ENCODE measurements at regions not wholly inside any gene's neighbourhood (a gene's known extent, or its start where the extent isn't known, plus 50 kb on each side); places are given as distances from the start of the nearest gene placed in this dataset.

DNA sequence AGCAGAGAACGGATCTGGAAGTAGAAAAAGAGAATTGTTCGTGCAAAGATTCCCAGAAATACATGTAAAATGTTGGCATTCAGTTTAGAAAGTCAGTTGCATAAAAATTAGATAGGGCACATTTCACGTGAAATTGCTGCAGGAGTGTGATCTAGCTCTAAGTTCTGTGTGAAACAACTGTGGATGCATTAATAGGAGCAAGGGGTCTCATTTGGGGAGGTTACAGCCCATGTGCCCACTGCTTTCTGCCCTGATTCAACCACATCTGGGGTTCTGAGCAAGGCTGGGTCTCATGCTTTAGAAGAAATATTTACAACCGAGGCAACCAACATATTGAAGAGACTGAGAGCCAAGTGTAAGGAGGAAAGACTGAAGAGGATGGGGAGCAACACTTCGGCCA lies 639.0 kb downstream of the BCOR start:
- DNase-seq (ENCODE audit: low read depth in 1 of 2, low spot score in 1 of 2), result no peak

DNA sequence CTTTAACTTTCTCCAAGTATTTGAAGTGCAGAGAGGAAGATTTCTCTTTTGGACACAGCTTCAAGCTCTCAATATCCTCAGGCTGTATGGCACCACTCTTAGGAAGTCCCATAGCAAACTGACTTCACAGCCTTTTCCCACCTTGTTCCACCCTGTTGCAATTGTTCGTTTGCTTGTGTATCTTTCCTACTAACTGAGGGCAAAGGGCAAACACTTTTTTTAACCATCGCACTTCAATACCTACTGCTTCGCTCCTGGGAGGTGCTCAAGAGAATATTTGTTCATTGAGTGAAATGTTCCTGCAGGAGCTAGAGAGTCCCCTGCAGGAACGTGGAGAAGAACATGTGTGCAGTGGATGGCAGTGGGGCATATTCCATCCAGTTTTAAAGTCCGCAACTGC lies 638.6 kb downstream of the BCOR start:
- no peak for DNase-seq (ENCODE audit: low read depth in 1 of 2, low spot score in 1 of 2)

DNA sequence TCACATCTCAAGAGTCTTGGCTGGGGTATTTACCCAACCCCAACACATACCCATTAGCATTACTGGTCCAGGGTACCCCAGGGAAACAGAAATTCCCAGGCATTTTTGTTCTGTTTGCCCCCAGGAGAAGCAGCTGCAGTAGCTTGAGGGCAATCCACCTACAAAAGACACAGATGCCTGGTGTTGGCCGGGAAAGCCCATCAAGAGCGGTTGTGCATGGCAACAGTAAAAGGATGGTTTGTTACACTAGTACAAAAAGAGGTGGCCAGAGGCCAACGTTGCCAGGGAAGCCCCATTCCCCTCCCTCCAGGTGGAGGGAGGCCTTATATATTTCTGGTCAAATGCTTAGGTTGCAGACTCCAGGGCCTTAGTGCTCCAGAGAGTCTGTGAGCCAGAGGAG lies 637.8 kb downstream of the BCOR start:
- DNase-seq (ENCODE audit: low read depth in 1 of 2, low spot score in 1 of 2), result no peak

DNA sequence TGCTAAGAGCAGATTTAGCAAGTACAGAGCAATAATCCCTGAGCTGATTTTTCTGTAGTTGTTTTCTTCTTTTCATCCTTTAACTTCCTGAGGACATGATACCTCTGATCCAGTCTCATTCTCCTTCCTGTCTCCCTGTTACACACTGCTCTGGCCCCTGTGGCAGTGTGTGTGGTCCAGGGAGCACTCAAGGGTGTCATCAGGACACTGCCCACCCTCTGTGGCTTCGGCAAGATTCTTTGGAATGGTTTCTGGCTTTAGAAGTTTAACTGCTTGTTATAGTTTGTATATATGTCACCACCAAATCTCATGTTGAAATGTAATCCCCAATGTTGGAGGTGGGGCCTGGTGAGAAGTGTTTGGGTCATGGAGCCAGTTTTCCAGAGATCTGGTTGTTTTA lies 637.3 kb downstream of the BCOR start:
- no peak for DNase-seq (ENCODE audit: low read depth in 1 of 2, low spot score in 1 of 2)

DNA sequence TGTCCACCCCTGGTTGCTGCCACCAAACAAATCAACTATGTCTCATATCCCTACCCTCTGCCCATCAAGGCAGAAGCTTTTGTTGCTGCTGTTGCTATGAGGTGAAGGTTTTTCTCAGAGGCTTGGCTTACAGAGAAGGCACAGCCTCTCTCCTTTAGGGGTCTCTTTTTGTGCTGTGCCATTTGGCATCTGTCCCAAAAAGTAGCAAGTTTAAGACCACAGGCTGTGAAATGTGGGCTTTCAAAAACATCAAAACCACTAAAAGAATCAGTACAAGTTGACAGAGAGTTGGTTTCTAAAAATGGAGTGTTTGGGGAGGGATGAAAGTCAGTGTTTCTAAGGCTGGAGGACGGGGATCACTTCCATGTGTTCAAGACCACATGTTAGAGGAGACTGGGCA lies 634.9 kb downstream of the BCOR start:
- DNase-seq (ENCODE audit: low read depth in 1 of 2, low spot score in 1 of 2), result no peak

DNA sequence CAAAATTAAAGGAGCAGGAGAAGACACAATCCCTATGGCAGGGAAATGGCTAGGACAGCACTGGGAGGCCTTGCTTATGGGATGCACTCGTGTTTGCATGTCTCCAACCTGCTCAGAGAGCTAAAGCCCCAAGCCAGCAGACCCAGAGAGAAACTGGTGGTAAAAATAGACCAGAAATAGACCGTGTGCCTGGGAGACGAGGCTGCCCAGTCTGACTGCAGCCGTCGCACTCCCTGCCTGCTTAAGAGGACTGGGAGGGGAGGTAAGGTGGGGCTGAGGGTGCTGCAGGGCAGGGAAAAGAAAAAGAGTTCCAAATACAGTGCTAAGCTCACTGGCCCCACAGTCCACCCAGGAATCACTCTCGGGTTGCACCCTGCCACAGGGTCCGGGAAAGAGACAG lies 633.5 kb downstream of the BCOR start:
- DNase-seq (ENCODE audit: low read depth in 1 of 2, low spot score in 1 of 2), result no peak

DNA sequence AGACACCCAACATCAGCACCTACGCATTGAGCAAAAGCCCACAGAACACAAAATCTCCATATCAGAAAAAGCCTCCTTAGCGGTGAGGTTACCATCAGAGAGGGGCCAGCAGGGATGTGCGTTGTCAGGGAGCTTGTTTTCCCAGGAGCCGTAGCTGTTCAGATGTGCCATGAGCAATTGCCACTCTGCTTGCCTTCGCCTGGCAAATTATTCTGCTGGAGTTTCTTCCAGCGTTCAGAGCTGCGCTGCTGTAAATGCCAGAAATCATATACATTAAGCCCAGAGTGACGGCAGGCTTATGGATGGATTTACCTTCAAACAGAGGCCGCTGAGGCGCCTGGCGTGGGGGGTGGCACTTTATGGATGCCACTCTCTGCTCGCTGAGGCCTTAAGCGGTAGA lies 632.3 kb downstream of the BCOR start:
- DNase-seq (ENCODE audit: low read depth in 1 of 2, low spot score in 1 of 2), result no peak

DNA sequence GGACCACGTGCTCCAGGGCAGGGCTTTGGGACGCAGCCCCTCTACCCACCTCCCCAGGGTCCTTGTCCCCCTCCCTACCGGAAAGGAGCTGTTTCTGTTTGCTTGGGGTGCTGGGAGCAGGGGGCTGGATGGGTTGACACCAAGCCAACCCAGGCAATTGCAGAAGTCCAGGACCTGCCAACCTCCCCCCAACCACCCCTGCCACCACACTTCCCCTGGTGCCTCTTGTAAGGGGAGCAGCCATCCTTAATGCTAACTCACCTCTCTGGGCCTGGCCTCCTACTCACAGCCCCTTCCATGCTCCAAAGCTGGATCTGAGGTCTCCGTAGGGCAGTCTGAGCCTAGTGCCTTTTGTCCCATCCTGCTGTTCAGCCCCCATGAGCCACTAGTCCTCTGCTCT lies 631.9 kb downstream of the BCOR start:
- DNase-seq (ENCODE audit: low read depth in 1 of 2, low spot score in 1 of 2), result no peak

DNA sequence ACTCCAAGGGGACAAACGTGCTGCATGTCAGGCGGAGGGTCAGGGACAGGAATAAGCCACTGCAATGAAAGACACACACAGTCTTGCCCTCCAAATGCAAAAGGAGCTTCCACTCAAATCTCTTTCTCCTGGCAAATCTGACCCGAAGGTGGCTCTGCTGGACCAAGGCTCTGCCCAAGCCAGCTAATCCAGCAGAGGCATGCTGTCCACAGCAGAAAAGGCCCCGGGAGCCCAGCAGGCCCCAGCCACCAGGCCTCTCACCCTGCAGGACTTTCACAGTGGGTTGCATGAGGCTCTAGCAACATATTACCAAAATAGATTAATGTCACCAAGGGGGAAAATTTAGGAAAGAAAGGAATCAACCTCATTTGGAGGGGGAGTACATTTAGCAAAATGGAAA lies 628.6 kb downstream of the BCOR start:
- no peak for DNase-seq (ENCODE audit: low read depth in 1 of 2, low spot score in 1 of 2)

DNA sequence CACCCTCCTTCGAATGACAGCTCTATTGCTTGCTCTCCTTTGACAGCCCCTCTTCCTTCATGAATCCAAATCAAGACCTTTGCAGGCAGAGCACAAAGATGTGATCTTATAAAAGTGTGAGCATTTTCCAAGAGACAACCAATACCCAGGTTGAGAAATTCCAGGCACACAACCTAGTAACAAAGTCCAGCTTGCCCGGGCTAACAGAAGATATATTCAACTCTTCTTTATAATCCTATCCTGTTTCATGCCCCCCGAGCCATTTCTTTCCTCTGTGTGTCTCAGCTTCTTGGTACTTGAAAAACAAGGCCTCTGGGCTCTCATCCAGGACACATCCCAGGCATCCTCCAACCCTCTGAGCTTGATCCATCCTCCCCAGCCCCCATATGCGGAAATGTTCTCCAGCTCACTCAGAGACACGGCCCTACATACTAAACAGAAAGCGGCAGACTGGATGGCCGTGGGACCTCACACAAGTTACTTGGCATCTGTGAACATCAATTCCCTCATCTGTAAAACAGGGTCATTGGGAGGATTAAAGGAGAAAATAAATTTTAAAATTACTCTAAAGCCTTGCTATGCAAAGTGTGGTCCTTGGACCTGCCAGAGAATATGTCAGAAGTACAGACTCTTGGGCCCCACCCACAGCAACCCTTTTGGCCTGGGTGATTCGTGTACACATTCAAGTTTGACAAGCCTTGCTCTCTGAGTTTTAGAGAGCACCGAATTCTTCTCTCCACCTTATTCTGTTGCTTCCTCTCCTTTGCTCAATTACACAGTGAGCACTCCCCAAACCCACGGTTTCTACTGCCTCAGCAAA lies 627.0 kb downstream of the BCOR start:
- DNase-seq (ENCODE audit: low read depth in 1 of 2, low spot score in 1 of 2), result no peak

DNA sequence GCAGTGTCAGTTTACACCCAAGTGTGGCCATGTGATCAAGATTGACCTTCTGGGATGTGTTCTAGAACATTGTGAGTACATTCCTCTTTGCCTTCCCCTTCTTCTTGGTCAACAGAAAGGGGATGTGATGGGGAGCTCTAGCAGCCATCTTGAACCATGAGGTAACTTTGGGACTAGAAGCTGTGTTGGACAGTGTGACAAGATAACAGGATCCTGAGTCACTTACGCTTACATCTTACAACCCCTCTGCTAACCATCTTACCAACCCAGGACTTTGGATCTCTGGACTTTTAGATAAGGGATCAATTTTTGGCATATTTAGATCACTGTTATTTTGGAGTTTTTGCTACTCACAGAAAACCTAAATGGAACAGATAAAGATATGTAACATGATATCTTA lies 625.6 kb downstream of the BCOR start:
- no peak for DNase-seq (ENCODE audit: low read depth in 1 of 2, low spot score in 1 of 2)

DNA sequence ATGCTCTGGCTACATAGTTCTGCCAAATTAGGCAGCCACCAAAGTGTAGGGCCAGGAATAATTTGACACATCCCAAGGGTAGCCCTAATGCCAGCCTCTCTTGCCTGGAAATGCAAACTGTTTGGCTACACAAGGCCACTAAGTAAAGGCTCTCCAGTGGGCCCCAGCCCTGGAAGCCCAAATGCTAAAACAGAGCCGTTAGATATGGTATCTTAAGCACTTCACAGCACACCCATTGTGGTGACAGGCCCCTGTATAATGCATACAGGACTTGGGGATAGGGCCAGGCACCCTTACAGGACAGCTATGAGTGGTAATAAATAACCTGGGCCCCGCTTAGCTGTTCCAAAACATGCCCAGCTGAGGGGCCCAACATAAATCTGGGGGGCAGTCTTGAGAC lies 623.9 kb downstream of the BCOR start:
- no peak for DNase-seq (ENCODE audit: low read depth in 1 of 2, low spot score in 1 of 2)

DNA sequence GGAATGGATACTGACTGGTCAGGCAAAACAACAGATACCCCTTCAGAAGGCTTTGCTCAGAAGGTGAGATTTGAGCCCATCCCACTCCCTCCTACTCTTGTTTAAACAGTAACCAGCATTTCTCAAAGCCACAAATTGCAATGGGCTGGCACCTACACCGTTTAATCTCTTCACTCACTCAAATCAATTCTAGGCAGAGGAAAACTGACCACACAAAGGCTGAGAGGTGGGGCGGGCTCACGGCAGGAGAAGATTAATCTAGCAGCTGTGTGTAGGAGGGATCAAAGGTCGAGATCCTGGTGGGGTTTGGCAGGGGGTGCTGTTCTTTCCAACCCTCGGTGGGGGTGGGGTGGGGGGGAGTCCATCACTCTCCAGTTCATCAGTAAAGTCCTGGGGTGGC lies 622.4 kb downstream of the BCOR start:
- no peak for DNase-seq (ENCODE audit: low read depth in 1 of 2, low spot score in 1 of 2)

DNA sequence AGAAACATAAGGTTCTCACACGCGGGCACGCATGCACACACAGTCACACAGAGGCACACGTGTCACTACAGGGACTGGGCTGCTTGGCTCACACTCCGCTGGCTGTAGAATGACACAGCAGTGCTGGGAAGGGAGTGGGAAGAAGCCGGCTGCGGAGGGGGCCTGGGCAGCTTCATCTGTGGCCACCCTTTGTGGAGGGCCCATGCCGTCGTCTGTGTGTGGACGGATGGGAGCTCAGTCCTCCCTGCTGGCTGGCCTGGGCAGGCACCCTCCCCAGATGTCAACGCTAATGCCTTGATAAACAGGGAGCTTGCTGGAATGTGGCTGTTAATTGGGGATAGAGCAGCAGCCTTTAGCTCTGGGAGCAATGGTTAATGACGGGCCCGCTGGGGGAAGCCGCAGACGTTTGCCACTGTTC lies 621.1 kb downstream of the BCOR start:
- no peak for DNase-seq (ENCODE audit: low read depth in 1 of 2, low spot score in 1 of 2)

DNA sequence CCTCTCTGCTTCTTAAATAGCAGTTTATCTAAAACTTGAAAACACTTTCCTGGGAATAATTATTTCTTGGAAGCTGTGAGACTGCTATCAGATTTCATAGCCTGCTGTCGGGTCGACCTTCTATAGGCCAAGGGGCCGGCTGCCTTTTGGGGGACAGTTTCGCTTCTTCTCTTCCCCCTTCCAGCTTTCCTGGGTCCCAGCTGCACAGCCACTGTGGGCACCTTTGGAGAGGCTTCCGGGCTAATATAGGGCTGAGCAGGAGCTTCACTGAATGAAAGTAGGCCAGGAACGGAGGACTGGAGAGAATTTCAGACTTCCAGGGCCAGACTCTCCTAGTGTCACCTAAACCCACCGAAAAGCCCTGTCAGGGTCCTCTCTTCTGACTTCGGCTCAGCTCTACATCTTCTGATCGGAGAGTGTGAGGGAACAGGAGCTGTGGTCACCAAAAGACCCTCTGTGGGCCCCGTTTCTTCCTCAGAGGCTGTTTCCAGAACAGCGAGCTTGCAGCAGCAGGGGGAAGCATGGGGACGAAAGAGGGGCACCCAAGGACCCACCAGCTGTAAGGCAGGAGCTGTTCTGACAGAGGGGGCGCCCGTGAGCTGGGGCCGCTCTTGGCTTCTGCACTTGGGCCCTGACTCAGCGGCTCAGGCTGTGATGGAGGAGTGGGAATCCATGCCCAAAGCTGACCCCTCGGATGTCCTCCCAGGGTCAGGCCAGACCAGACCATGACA lies 620.6 kb downstream of the BCOR start:
- DNase-seq (ENCODE audit: low read depth in 1 of 2, low spot score in 1 of 2), result no peak

DNA sequence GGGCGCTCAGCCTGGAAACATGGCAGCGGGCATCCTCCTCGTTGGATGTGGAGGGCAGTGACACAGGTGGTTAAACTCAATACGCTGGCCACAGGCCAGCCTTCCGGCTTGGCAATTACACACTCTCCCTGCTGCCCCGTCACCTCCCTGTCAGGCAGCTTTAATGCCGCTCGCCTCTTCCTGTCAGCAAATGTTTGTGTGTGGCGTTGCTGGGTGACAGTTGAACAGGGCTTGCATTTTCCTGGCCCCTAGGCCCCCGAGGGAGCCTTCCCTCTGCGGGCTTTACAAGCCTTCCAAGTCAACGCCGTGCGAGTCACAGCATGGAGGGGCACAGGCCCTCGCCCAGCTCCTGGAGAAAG lies 620.0 kb downstream of the BCOR start:
- DNase-seq (ENCODE audit: low read depth in 1 of 2, low spot score in 1 of 2), result no peak

DNA sequence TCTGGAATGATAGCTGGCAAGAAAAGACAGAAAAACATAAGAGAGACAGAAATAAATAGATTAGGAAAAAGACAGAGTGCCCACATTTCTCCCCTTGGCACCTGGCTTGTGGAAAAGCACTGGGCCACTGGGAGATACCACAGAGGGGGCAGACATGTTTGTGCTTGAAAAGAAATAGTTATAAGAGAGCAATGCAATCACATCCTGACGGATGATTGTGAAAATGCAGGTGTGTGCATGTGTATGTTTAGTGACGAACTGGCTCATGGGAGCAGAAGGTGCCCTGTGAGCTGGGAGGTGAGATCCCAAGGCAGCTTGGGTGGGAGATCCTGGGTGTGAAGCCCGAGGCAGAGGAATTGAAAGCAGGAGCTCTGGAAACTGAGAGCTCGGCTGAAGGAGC lies 617.9 kb downstream of the BCOR start:
- no peak for DNase-seq (ENCODE audit: low read depth in 1 of 2, low spot score in 1 of 2)

DNA sequence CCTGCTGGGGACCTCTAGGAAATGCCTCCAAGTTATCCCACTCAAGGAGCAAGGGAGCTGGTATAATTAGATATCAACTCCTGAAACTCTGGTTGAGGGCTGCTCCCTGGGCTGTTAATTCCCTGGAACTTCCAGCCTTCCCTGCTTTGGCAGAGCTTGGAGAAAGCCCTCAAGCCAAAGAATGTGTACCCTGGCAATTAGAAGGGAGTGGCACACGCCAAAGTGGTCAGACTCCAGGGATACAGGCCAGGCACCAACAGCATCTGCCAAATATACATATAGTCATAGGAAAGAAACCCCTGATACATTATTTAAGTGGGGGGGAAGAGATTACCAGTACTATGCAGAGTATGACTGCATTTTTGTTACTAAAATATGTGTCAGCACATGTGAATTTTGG lies 616.8 kb downstream of the BCOR start:
- no peak for DNase-seq (ENCODE audit: low read depth in 1 of 2, low spot score in 1 of 2)

DNA sequence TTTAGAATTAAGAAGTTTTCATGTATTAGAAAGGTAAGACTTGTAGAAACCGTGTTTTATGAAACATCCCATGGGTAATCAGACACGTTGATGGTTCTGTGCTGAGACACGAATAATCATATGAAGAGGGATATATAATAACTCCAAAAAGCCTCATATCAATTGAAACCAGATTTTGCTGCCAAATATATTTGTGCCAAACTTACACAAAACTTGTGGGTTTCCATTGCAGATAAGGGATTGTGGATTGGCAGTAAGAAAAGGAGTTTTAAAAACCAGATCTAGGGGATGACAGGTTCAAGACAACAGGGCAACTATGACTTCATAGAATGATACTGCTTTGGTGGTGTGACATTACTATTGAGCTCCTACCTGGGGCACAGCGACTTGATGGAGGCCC lies 616.1 kb downstream of the BCOR start:
- no peak for DNase-seq (ENCODE audit: low read depth in 1 of 2, low spot score in 1 of 2)

DNA sequence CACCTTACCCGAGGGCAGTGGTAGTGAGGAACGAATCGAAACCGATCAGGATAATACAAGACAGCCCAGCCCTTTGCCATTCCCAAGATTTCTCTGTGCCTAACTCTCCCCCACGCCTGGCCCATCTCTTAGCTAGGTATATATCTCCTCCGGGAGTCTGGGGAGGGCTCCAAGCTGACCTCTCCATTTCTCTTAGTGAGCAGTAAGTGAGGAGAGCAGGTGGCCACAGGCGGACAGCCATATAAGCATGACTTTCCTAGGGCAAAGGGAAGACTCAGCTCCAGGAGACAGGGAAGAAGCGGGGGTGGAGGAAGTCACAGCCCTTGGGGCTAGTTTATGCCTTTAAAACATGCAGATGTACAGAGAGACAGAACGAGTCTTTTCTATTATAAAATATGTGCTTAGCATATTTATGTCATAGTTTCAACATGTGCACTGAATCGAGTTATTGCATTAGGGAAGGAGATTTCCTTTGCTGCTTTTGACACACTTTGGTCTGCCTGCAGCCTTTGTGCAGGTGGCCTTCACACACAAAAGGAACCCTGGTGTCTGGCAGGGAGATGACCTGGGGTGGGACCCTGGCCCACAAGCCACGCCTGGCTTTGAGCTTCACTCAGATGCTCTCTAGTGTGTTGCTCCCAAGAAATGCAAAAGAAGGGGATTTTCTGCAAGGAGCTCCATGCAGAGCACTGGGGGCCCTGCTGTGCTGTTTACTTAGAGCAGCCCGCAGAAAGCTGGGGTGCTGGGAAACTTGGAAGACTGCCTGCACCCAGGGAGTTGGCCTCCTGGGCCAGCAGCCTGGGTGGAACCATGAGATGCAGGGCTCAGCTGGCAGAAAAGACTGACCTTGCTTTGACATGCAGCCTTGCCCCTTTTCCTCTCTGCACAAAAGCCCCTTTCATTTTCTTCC lies 613.3 kb downstream of the BCOR start:
- no peak for DNase-seq (ENCODE audit: low read depth in 1 of 2, low spot score in 1 of 2)

DNA sequence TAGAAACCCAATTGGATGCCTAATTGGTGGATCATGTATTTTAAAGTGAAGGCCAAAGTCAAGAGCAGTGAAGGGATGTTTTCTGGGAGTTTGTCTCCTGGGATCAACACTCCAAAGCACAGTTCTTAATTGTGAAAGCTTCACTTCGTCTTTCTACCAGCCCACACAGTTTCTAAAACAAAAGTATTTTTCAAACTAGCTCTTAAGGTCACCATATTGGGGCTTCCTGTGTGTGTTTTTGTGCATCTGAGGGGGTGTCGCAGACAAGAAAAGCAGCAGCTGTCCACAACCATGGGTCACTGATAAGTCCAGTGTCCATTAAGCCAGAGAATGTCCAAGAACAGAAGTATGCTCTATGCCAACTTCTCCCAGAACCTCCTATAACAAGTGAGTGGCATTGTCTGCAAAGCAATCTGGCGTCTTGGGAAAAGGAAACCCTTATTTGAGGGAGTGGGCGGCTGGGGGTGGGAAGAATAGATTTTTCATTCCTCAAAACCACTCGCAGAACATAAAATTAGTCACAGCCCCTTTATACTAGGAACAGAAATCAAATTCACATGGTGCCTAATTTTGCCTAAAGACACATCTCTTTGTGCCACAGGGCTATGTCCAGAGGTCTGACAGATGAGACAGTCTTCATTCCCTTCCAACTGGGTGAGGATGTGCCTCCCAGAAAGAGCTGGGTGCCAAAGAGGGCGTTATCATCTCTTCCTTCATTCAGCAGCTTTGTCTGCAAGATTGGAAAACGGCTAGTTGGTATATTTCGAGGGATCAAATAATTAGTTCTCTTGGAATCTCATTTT lies 610.4 kb downstream of the BCOR start:
- no peak for DNase-seq (ENCODE audit: low read depth in 1 of 2, low spot score in 1 of 2)
